B cell (primary cell): ENCODE measurements at regions not wholly inside any gene's neighbourhood (a gene's known extent, or its start where the extent isn't known, plus 50 kb on each side); places are given as distances from the start of the nearest gene placed in this dataset.

Experiments
- ATAC-seq: fragments of 200-7000 bp; cut with Tn5 transposase; one replicate; pipeline ENCODE4 v1.10.0; 2021; ENCODE audit warnings: low read depth, mild to moderate bottlenecking, moderate number of reproducible peaks, moderate library complexity
- CTCF ChIA-PET: fragments of 350-600 bp; sonication (Branson Sonifier 250); formaldehyde crosslinking; loops from one replicate; lab custom pipeline; 2021; ENCODE audit warnings: antibody characterized with exemption, inconsistent platforms; lab: Charles Lee
- POLR2A ChIA-PET: fragments of 350-600 bp; sonication (Branson Sonifier 250); formaldehyde crosslinking; loops from one replicate; lab custom pipeline; 2021; ENCODE audit warnings: antibody characterized with exemption; lab: Charles Lee
- DNase-seq: peaks from one replicate; pipeline ENCODE4 v3.0.0; 2013
- H2AFZ ChIP-seq: 2 replicates; pipeline ENCODE4 v1.6.1; 2012; ENCODE audit warnings: mild to moderate bottlenecking, low read depth, low read length; ENCODE audit not compliant: insufficient read depth, poor library complexity, severe bottlenecking
- H3K27ac ChIP-seq, 2 donors: 1 replicate in 1 of 2; 2 replicates in 1 of 2; pipeline ENCODE4 v1.5.1; 2012 to 2013; ENCODE audit warnings: low read length in 2 of 2, mild to moderate bottlenecking in 2 of 2, moderate library complexity in 1 of 2
- H3K27me3 ChIP-seq, 4 experiments: fragments of 200-600 bp in 1 of 4; sonication (generic) in 1 of 4; replicated peaks in 1 of 4; 1 replicate in 2 of 4; 2 replicates in 2 of 4; pipeline versions ENCODE4 v1.6.1 to v1.7.0; 2013 to 2016; ENCODE audit warnings: low read length in 3 of 4, mild to moderate bottlenecking in 2 of 4, mixed read lengths in 1 of 4, moderate library complexity in 1 of 4; ENCODE audit not compliant: insufficient read depth in 4 of 4, control insufficient read depth in 3 of 4; ENCODE audit errors: control extremely low read depth in 1 of 4
- H3K36me3 ChIP-seq, 2 experiments: replicated peaks in 1 of 2; 1 replicate in 1 of 2; 2 replicates in 1 of 2; pipeline versions ENCODE4 v1.6.1 to v1.7.1; 2013; ENCODE audit warnings: low read length in 1 of 2; ENCODE audit not compliant: insufficient read depth in 2 of 2, control insufficient read depth in 1 of 2; ENCODE audit errors: control extremely low read depth in 1 of 2, extremely low read depth in 1 of 2
- H3K4me1 ChIP-seq, 2 donors: fragments of 200-600 bp in 1 of 2; sonication (generic) in 1 of 2; 1 replicate in 1 of 2; 2 replicates in 1 of 2; pipeline versions ENCODE4 v1.5.1 to v1.6.1; 2013 to 2017; ENCODE audit warnings: low read length in 2 of 2; ENCODE audit not compliant: control insufficient read depth in 2 of 2, insufficient read depth in 2 of 2
- H3K4me2 ChIP-seq: replicated peaks from 2 replicates; pipeline ENCODE3; 2012; ENCODE audit warnings: mild to moderate bottlenecking, low read depth, low read length; ENCODE audit not compliant: poor library complexity, severe bottlenecking
- H3K4me3 ChIP-seq, 5 experiments: fragments of 200-600 bp in 1 of 5; sonication (generic) in 1 of 5; 1 replicate in 3 of 5; 2 replicates in 2 of 5; pipeline versions ENCODE4 v1.5.1 to v1.7.0; 2011 to 2016; ENCODE audit warnings: low read length in 4 of 5, mild to moderate bottlenecking in 4 of 5, low read depth in 2 of 5, control low read depth in 1 of 5, moderate library complexity in 1 of 5; ENCODE audit not compliant: insufficient read depth in 1 of 5; ENCODE audit errors: control extremely low read depth in 1 of 5, extremely low read depth in 1 of 5
- H3K79me2 ChIP-seq: fragments of 200-600 bp; sonication (generic); one replicate; pipeline ENCODE4 v1.6.0; 2016; ENCODE audit warnings: low read length; ENCODE audit not compliant: control insufficient read depth, insufficient read depth
- H3K9ac ChIP-seq: fragments of 200-600 bp; sonication (generic); 2 replicates; pipeline ENCODE4 v1.6.1; 2017; ENCODE audit warnings: mild to moderate bottlenecking, low read length, moderate library complexity
- H3K9me3 ChIP-seq, 3 donors: one replicate each; pipeline versions ENCODE4 v1.6.1 to v1.7.1; 2013; ENCODE audit warnings: low read length in 2 of 3; ENCODE audit not compliant: control insufficient read depth in 2 of 3, insufficient read depth in 1 of 3; ENCODE audit errors: control extremely low read depth in 1 of 3
- H4K20me1 ChIP-seq: 2 replicates; pipeline ENCODE4 v1.6.0; 2012; ENCODE audit warnings: mild to moderate bottlenecking, low read length; ENCODE audit not compliant: insufficient read depth, control insufficient read depth, poor library complexity, severe bottlenecking
- H3K27ac Mint-ChIP-seq: one replicate; pipeline ENCODE4 v1.8.0; 2021; ENCODE audit warnings: mixed read lengths
- H3K27me3 Mint-ChIP-seq: one replicate; pipeline ENCODE4 v1.8.0; 2021; ENCODE audit warnings: mixed read lengths
- H3K4me1 Mint-ChIP-seq: one replicate; pipeline ENCODE4 v1.8.0; 2021; ENCODE audit warnings: mixed read lengths
- H3K4me3 Mint-ChIP-seq: one replicate; pipeline ENCODE4 v1.8.0; 2021; ENCODE audit warnings: mixed read lengths
- H3K9me3 Mint-ChIP-seq: one replicate; pipeline ENCODE4 v1.8.0; 2022; ENCODE audit warnings: mixed read lengths; ENCODE audit not compliant: insufficient read depth
- EZH2 ChIP-seq: IDR thresholded peaks from 2 replicates; pipeline ENCODE4 v1.6.1; 2012; ENCODE audit warnings: borderline replicate concordance, low read depth, mild to moderate bottlenecking, moderate library complexity, low read length; ENCODE audit not compliant: insufficient read depth, poor library complexity, severe bottlenecking
- WGBS: methylation state at CpG from one replicate; pipeline ENCODE4 v1.1.5; 2013; ENCODE audit warnings: missing lambda C conversion rate; ENCODE audit not compliant: insufficient coverage; 5-methylcytosine and 5-hydroxymethylcytosine counted together
- intact Hi-C: fragments of 100-400 bp; cut with micrococcal nuclease; formaldehyde crosslinking; loops from one replicate; pipeline ENCODE4 v1.10.0; 2022
- TF ChIP-seq, protein P1 (sequence below): fragments of 200-600 bp; IDR thresholded peaks from one replicate; pipeline ENCODE4 v1.8.0; 2022; ENCODE audit warnings: antibody characterized with exemption, mild to moderate bottlenecking

DNA sequence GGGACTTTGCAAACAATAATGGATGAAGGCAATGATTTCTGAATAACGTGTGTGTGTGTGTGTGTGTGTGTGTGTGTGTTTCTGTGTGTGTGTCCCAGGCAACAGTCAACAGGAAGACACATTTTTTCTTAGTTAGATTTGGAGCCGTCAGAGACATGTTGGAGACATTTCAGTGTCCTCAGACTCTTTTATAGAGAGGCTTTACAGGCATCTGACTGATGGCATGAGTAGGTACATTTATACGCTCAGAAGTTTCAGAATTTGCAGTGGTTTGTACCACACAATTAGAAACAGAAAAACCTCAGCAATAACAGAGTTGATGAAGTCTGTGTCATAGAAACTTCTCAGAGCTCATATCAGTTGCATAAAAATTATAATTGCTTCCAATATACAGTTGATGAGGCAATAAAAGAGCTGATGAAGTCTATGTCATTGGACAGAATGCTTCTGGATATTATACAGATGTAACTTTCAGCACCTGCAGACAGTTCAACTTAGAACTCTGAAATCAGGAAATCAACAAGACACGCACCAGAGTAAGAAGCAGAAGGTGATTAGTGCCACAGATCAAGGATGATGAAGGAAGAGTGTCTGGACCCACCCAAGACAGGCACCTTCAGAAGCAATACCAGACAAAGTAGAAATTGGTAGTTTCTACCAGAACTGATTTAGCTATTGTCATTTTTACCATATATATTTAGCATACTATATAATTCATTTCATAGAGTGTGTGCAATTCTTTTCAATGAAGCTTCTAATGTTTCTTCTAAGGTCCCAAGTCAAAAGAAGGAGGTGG lies 104.5 kb upstream of the LYZL1 start:
- Histone ChIP-seq H4K20me1 (no peaks in the 10 kb centered on the region), H2AFZ (no peak overlapping the region), H3K36me3 (no peaks in the 10 kb centered on the region), H3K9me3 (no peaks in the 10 kb centered on the region), H3K4me3 (no peak overlapping the region), H3K4me1 (no peaks in the 10 kb centered on the region), H3K27me3 (no peaks in the 10 kb centered on the region), H3K27ac (no peak overlapping the region), H3K9ac (no peak overlapping the region), H3K79me2 (no peaks in the 10 kb centered on the region), H3K4me2 (no peak overlapping the region)
- ChIA-PET POLR2A (no interaction called here), CTCF (no interaction called here)
- Mint-ChIP-seq H3K27ac (no peak overlapping the region), H3K9me3 (no peaks in the 10 kb centered on the region), H3K4me1 (no peaks in the 10 kb centered on the region), H3K27me3 (peaks cover 3% of the 10 kb centered on the region), H3K4me3 (no peak overlapping the region)
- no peak for ATAC-seq
- no peak for DNase-seq
- intact Hi-C loops: no loop called here
- 50% methylated on average over 1 of the region's 4 CpGs for WGBS
- TF ChIP-seq, protein P1, sequence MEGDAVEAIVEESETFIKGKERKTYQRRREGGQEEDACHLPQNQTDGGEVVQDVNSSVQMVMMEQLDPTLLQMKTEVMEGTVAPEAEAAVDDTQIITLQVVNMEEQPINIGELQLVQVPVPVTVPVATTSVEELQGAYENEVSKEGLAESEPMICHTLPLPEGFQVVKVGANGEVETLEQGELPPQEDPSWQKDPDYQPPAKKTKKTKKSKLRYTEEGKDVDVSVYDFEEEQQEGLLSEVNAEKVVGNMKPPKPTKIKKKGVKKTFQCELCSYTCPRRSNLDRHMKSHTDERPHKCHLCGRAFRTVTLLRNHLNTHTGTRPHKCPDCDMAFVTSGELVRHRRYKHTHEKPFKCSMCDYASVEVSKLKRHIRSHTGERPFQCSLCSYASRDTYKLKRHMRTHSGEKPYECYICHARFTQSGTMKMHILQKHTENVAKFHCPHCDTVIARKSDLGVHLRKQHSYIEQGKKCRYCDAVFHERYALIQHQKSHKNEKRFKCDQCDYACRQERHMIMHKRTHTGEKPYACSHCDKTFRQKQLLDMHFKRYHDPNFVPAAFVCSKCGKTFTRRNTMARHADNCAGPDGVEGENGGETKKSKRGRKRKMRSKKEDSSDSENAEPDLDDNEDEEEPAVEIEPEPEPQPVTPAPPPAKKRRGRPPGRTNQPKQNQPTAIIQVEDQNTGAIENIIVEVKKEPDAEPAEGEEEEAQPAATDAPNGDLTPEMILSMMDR: no peak
- no peak for TF ChIP-seq EZH2

DNA sequence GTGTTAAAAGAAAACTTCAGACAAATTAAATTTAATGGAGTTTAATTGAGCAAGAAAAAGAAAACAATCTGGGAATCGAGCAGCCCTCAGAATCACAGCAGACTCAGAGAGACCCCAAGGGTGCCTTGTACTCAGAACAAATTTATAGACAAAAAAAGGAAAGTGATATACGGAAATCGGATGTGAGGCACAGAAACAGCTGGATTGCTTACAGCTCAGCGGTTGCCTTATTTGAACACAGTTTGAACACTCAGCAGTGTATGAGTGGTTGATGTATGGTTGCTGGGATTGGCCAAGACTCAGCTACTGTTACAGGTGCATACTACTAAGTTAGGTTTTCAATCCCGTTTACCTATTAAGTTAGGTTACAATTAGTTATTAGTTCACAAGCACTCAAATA lies 103.8 kb upstream of the LYZL1 start:
- H3K4me1 Mint-ChIP-seq: no peaks in the 10 kb centered on the region
- Histone ChIP-seq H3K27me3 (no peaks in the 10 kb centered on the region), H3K9me3 (no peaks in the 10 kb centered on the region), H3K4me2 (no peak overlapping the region), H2AFZ (no peak overlapping the region), H4K20me1 (no peaks in the 10 kb centered on the region), H3K4me3 (no peak overlapping the region), H3K4me1 (no peaks in the 10 kb centered on the region), H3K27ac (no peak overlapping the region), H3K36me3 (no peaks in the 10 kb centered on the region), H3K9ac (no peak overlapping the region), H3K79me2 (no peaks in the 10 kb centered on the region)
- ATAC-seq: no peak
- no peak for DNase-seq
- POLR2A ChIA-PET: no interaction called here
- 90% methylated on average over 3 of the region's 5 CpGs for WGBS
- H3K27me3 Mint-ChIP-seq: peaks cover 3% of the 10 kb centered on the region
- H3K27ac Mint-ChIP-seq: no peak overlapping the region
- H3K9me3 Mint-ChIP-seq: no peaks in the 10 kb centered on the region
- CTCF ChIA-PET: no interaction called here
- no peak for TF ChIP-seq EZH2
- TF ChIP-seq, protein P1: no peak
- H3K4me3 Mint-ChIP-seq: no peak overlapping the region
- intact Hi-C loops: no loop called here
